HCT116 (cell line): ENCODE measurements at regions not wholly inside any gene's neighbourhood (a gene's known extent, or its start where the extent isn't known, plus 50 kb on each side); places are given as distances from the start of the nearest gene placed in this dataset.

Source experiments
- ATAC-seq: fragments of 200-7000 bp; cut with Tn5 transposase; 2 replicates; pipeline ENCODE4 v1.9.1; 2020; ENCODE audit warnings: mild to moderate bottlenecking, moderate library complexity
- BruUV-seq: library from RNA; stranded (reverse); fragments of 400-500 nt; replicated peaks from 2 replicates; lab custom pipeline; 2021; lab: Mats Ljungman, UMichigan
- CTCF ChIA-PET: fragments of 300-600 bp; sonication (Branson Sonifier 250); formaldehyde crosslinking; loops from one replicate; lab custom pipeline; 2021; ENCODE audit warnings: antibody characterized with exemption; lab: Charles Lee
- POLR2A ChIA-PET: fragments of 300-600, 350-600 bp; sonication (Branson Sonifier 250); formaldehyde crosslinking; loops from one replicate; lab custom pipeline; 2021; ENCODE audit warnings: antibody characterized with exemption; lab: Charles Lee
- RAD21 ChIA-PET, 2 experiments: fragments of 300-600 bp; sonication (Branson Sonifier 250); formaldehyde crosslinking; loops; one replicate each; lab custom pipeline; 2023; ENCODE audit warnings: low total read pairs in 2 of 2; ENCODE audit not compliant: uncharacterized antibody in 2 of 2, unreplicated experiment in 2 of 2, low non-redundant PET in 1 of 2; lab: Charles Lee
- DNase-seq: peaks from one replicate; pipeline ENCODE4 v3.0.0-alpha.2; 2010; ENCODE audit warnings: low read depth, low spot score
- H2AFZ ChIP-seq: fragments of 200-600 bp; shearing (Covaris generic), sonication (generic); 2 replicates; pipeline ENCODE4 v1.6.1; 2017; ENCODE audit warnings: low read depth, mixed run types, mixed read lengths, antibody characterized with exemption, low read length; ENCODE audit not compliant: poor library complexity, severe bottlenecking
- H3K27ac ChIP-seq: 2 replicates; pipeline ENCODE4 v1.5.1; 2012; ENCODE audit warnings: low read depth, low read length
- H3K27me3 ChIP-seq: fragments of 200-600 bp; sonication (generic); 2 replicates; pipeline ENCODE4 v1.6.1; 2016; ENCODE audit warnings: mixed run types, low read length, mixed read lengths; ENCODE audit not compliant: insufficient read depth
- H3K36me3 ChIP-seq, 2 experiments: fragments of 200-500 bp in 1 of 2; fragments of 200-600 bp in 1 of 2; sonication (Bioruptor generic) in 1 of 2; sonication (generic) in 1 of 2; 2 replicates each; pipeline versions ENCODE4 v1.5.1 to v1.6.1; 2014 to 2016; ENCODE audit warnings: low read length in 2 of 2, inconsistent platforms in 1 of 2, mixed read lengths in 1 of 2, mixed run types in 1 of 2; ENCODE audit not compliant: insufficient read depth in 2 of 2, control insufficient read depth in 1 of 2
- H3K4me1 ChIP-seq, 2 experiments: fragments of 200-600 bp in 1 of 2; sonication (generic) in 1 of 2; 2 replicates each; pipeline versions ENCODE4 v1.5.1 to v1.6.1; 2012 to 2017; ENCODE audit warnings: low read length in 2 of 2, inconsistent platforms in 1 of 2, mild to moderate bottlenecking in 1 of 2, mixed read lengths in 1 of 2, mixed run types in 1 of 2, moderate library complexity in 1 of 2; ENCODE audit not compliant: insufficient read depth in 2 of 2, control insufficient read depth in 1 of 2
- H3K4me2 ChIP-seq: fragments of 200-600 bp; sonication (generic); 2 replicates; pipeline ENCODE4 v1.6.1; 2017; ENCODE audit warnings: mixed run types, low read length, mixed read lengths
- H3K4me3 ChIP-seq, 2 experiments: fragments of 200-600 bp in 1 of 2; sonication (generic) in 1 of 2; replicated peaks in 1 of 2; 2 replicates each; pipeline ENCODE4 v1.5.1; 2011 to 2016; ENCODE audit warnings: low read length in 2 of 2, control low read depth in 1 of 2, low read depth in 1 of 2, mild to moderate bottlenecking in 1 of 2, mixed read lengths in 1 of 2, mixed run types in 1 of 2
- H3K79me2 ChIP-seq: fragments of 200-600 bp; sonication (generic); 2 replicates; pipeline ENCODE4 v1.6.1; 2017; ENCODE audit warnings: mild to moderate bottlenecking, mixed run types, low read length, moderate library complexity, mixed read lengths; ENCODE audit not compliant: insufficient read depth
- H3K9ac ChIP-seq: fragments of 200-600 bp; sonication (generic); 2 replicates; pipeline ENCODE4 v1.6.1; 2016; ENCODE audit warnings: low read length, mixed read lengths
- H3K9me2 ChIP-seq: fragments of 200-600 bp; sonication (generic), shearing (Covaris generic); 2 replicates; pipeline ENCODE4 v1.6.1; 2017; ENCODE audit warnings: mixed run types, mild to moderate bottlenecking, moderate library complexity; ENCODE audit not compliant: insufficient read depth
- H3K9me3 ChIP-seq, 2 experiments: fragments of 200-500 bp in 1 of 2; fragments of 200-600 bp in 1 of 2; sonication (Bioruptor generic) in 1 of 2; sonication (generic) in 1 of 2; 2 replicates each; pipeline ENCODE4 v1.6.1; 2014 to 2017; ENCODE audit warnings: low read length in 2 of 2, mixed read lengths in 2 of 2, inconsistent platforms in 1 of 2, low read depth in 1 of 2, mild to moderate bottlenecking in 1 of 2, mixed run types in 1 of 2, moderate library complexity in 1 of 2; ENCODE audit not compliant: control insufficient read depth in 1 of 2, insufficient read depth in 1 of 2
- H4K20me1 ChIP-seq: fragments of 200-600 bp; sonication (generic), shearing (Covaris generic); 2 replicates; pipeline ENCODE4 v1.6.1; 2017; ENCODE audit warnings: mixed run types, mild to moderate bottlenecking, moderate library complexity; ENCODE audit not compliant: insufficient read depth
- ATF3 ChIP-seq: IDR thresholded peaks from 2 replicates; pipeline ENCODE4 v1.6.1; 2012
- CEBPB ChIP-seq: IDR thresholded peaks from 2 replicates; pipeline ENCODE4 v1.6.1; 2012; ENCODE audit warnings: low read depth
- EGR1 ChIP-seq: IDR thresholded peaks from 2 replicates; pipeline ENCODE4 v1.6.1; 2012; ENCODE audit warnings: low read depth
- ELF1 ChIP-seq: IDR thresholded peaks from 2 replicates; pipeline ENCODE4 v1.6.1; 2012; ENCODE audit warnings: low read depth, borderline replicate concordance
- EZH2 ChIP-seq: fragments of 200-600 bp; sonication (generic); IDR thresholded peaks from 2 replicates; pipeline ENCODE4 v1.6.1; 2017; ENCODE audit warnings: antibody characterized with exemption, mixed run types
- EZH2phosphoT487 ChIP-seq: fragments of 200-600 bp; IDR thresholded peaks from 2 replicates; pipeline ENCODE4 v1.6.1; 2018; ENCODE audit warnings: antibody characterized with exemption, borderline replicate concordance
- FOSL1 ChIP-seq: IDR thresholded peaks from 2 replicates; pipeline ENCODE4 v1.6.1; 2012; ENCODE audit warnings: low read depth
- JUND ChIP-seq: IDR thresholded peaks from 2 replicates; pipeline ENCODE4 v1.6.1; 2012
- MAX ChIP-seq: IDR thresholded peaks from 2 replicates; pipeline ENCODE4 v1.6.1; 2012
- POLR2A ChIP-seq: IDR thresholded peaks from 2 replicates; pipeline ENCODE4 v1.7.0; 2011; ENCODE audit warnings: borderline replicate concordance; ENCODE audit not compliant: insufficient read depth, insufficient read length; ENCODE audit errors: extremely low read depth
- POLR2AphosphoS5 ChIP-seq: IDR thresholded peaks from 2 replicates; pipeline ENCODE4 v1.6.1; 2011; ENCODE audit warnings: mild to moderate bottlenecking, low read depth, low read length, moderate library complexity
- REST ChIP-seq: IDR thresholded peaks from 2 replicates; pipeline ENCODE4 v1.6.1; 2012; ENCODE audit warnings: low read depth
- SIN3A ChIP-seq: IDR thresholded peaks from 2 replicates; pipeline ENCODE4 v1.6.1; 2012; ENCODE audit warnings: low read depth
- SP1 ChIP-seq: IDR thresholded peaks from 2 replicates; pipeline ENCODE4 v1.6.1; 2012; ENCODE audit warnings: low read depth
- SRF ChIP-seq: IDR thresholded peaks from 2 replicates; pipeline ENCODE4 v1.6.1; 2012; ENCODE audit warnings: low read depth
- TCF7L2 ChIP-seq: IDR thresholded peaks from 2 replicates; pipeline ENCODE4 v1.7.0; 2011; ENCODE audit warnings: borderline replicate concordance, inconsistent platforms; ENCODE audit not compliant: insufficient read depth, insufficient read length; ENCODE audit errors: extremely low read depth
- YY1 ChIP-seq: IDR thresholded peaks from 2 replicates; pipeline ENCODE4 v1.6.1; 2011; ENCODE audit warnings: low read length, low read depth, moderate library complexity, mild to moderate bottlenecking; ENCODE audit not compliant: insufficient replicate concordance; ENCODE audit errors: extremely low read depth
- ZBTB33 ChIP-seq: IDR thresholded peaks from 2 replicates; pipeline ENCODE4 v1.6.1; 2011; ENCODE audit warnings: mild to moderate bottlenecking, low read length, moderate library complexity; ENCODE audit not compliant: insufficient replicate concordance; ENCODE audit errors: extremely low read depth
- ZFX ChIP-seq: fragments of 450-650 bp; IDR thresholded peaks from 2 replicates; pipeline ENCODE4 v1.6.1; 2017
- ZNF274 ChIP-seq: fragments of 200-500 bp; sonication (Bioruptor generic); IDR thresholded peaks from 2 replicates; pipeline ENCODE4 v1.6.1; 2014; ENCODE audit warnings: mild to moderate bottlenecking, low read depth, low read length, inconsistent platforms
- intact Hi-C: fragments of 100-400 bp; cut with micrococcal nuclease; formaldehyde crosslinking; loops from 2 replicates; pipeline ENCODE4 v1.10.0; 2022

- no peak for TF ChIP-seq SP1
- TF ChIP-seq CEBPB: no peak
- TF ChIP-seq SIN3A: no peak
- no peak for TF ChIP-seq ATF3
- TF ChIP-seq ZBTB33: no peak
- no peak for TF ChIP-seq SRF
- TF ChIP-seq ZNF274: no peak
- TF ChIP-seq YY1: no peak
- TF ChIP-seq EZH2: no peak
These were observed 1013.8 kb downstream of the PLA2G4A start (continued) for GRCh38 chr1:187842406-187843165.

- Histone ChIP-seq H3K27ac (no peak overlapping the region), H3K4me2 (no peak overlapping the region), H3K79me2 (no peaks in the 10 kb centered on the region), H3K36me3 (no peaks in the 10 kb centered on the region), H3K27me3 (no peaks in the 10 kb centered on the region), H3K9me3 (no peaks in the 10 kb centered on the region), H3K4me3 (no peak overlapping the region), H3K9me2 (no peaks in the 10 kb centered on the region), H3K4me1 (no peaks in the 10 kb centered on the region), H4K20me1 (no peaks in the 10 kb centered on the region), H3K9ac (no peak overlapping the region), H2AFZ (no peak overlapping the region)
- RAD21 ChIA-PET: no interaction called here
- CTCF ChIA-PET: no interaction called here
- POLR2A ChIA-PET: no interaction called here
- intact Hi-C loops: no loop called here
- ATAC-seq: no peak
- no TSS peak for BruUV-seq
- DNase-seq: no peak
- no peak for TF ChIP-seq EGR1
- no peak for TF ChIP-seq EZH2
- TF ChIP-seq CEBPB: no peak
- no peak for TF ChIP-seq EZH2phosphoT487
- TF ChIP-seq POLR2A: no peak
- no peak for TF ChIP-seq FOSL1
- no peak for TF ChIP-seq SRF
- TF ChIP-seq ELF1: no peak
- TF ChIP-seq TCF7L2: no peak
- no peak for TF ChIP-seq MAX
- no peak for TF ChIP-seq ATF3
- no peak for TF ChIP-seq SIN3A
- TF ChIP-seq JUND: no peak
- TF ChIP-seq POLR2AphosphoS5: no peak
- TF ChIP-seq YY1: no peak
- no peak for TF ChIP-seq REST
- TF ChIP-seq ZFX: no peak
These were observed 1015.6 kb downstream of the PLA2G4A start for GRCh38 chr1:187844313-187844712.
